HCT116 (cell line): ENCODE measurements at regions not wholly inside any gene's neighbourhood (a gene's known extent, or its start where the extent isn't known, plus 50 kb on each side); places are given as distances from the start of the nearest gene placed in this dataset.
"Not testable (repeated sequence)": the region's sequence is repeated elsewhere in the genome, so short reads cannot be mapped to it uniquely, and the experiment has no call there.

Source experiments
- ATAC-seq: fragments of 200-7000 bp; cut with Tn5 transposase; 2 replicates; pipeline ENCODE4 v1.9.1; 2020; ENCODE audit warnings: mild to moderate bottlenecking, moderate library complexity
- BruUV-seq: library from RNA; stranded (reverse); fragments of 400-500 nt; replicated peaks from 2 replicates; lab custom pipeline; 2021; lab: Mats Ljungman, UMichigan
- CTCF ChIA-PET: fragments of 300-600 bp; sonication (Branson Sonifier 250); formaldehyde crosslinking; loops from one replicate; lab custom pipeline; 2021; ENCODE audit warnings: antibody characterized with exemption; lab: Charles Lee
- POLR2A ChIA-PET: fragments of 300-600, 350-600 bp; sonication (Branson Sonifier 250); formaldehyde crosslinking; loops from one replicate; lab custom pipeline; 2021; ENCODE audit warnings: antibody characterized with exemption; lab: Charles Lee
- RAD21 ChIA-PET, 2 experiments: fragments of 300-600 bp; sonication (Branson Sonifier 250); formaldehyde crosslinking; loops; one replicate each; lab custom pipeline; 2023; ENCODE audit warnings: low total read pairs in 2 of 2; ENCODE audit not compliant: uncharacterized antibody in 2 of 2, unreplicated experiment in 2 of 2, low non-redundant PET in 1 of 2; lab: Charles Lee
- DNase-seq: peaks from one replicate; pipeline ENCODE4 v3.0.0-alpha.2; 2010; ENCODE audit warnings: low read depth, low spot score
- H2AFZ ChIP-seq: fragments of 200-600 bp; shearing (Covaris generic), sonication (generic); 2 replicates; pipeline ENCODE4 v1.6.1; 2017; ENCODE audit warnings: low read depth, mixed run types, mixed read lengths, antibody characterized with exemption, low read length; ENCODE audit not compliant: poor library complexity, severe bottlenecking
- H3K27ac ChIP-seq: 2 replicates; pipeline ENCODE4 v1.5.1; 2012; ENCODE audit warnings: low read depth, low read length
- H3K27me3 ChIP-seq: fragments of 200-600 bp; sonication (generic); 2 replicates; pipeline ENCODE4 v1.6.1; 2016; ENCODE audit warnings: mixed run types, low read length, mixed read lengths; ENCODE audit not compliant: insufficient read depth
- H3K36me3 ChIP-seq, 2 experiments: fragments of 200-500 bp in 1 of 2; fragments of 200-600 bp in 1 of 2; sonication (Bioruptor generic) in 1 of 2; sonication (generic) in 1 of 2; 2 replicates each; pipeline versions ENCODE4 v1.5.1 to v1.6.1; 2014 to 2016; ENCODE audit warnings: low read length in 2 of 2, inconsistent platforms in 1 of 2, mixed read lengths in 1 of 2, mixed run types in 1 of 2; ENCODE audit not compliant: insufficient read depth in 2 of 2, control insufficient read depth in 1 of 2
- H3K4me1 ChIP-seq, 2 experiments: fragments of 200-600 bp in 1 of 2; sonication (generic) in 1 of 2; 2 replicates each; pipeline versions ENCODE4 v1.5.1 to v1.6.1; 2012 to 2017; ENCODE audit warnings: low read length in 2 of 2, inconsistent platforms in 1 of 2, mild to moderate bottlenecking in 1 of 2, mixed read lengths in 1 of 2, mixed run types in 1 of 2, moderate library complexity in 1 of 2; ENCODE audit not compliant: insufficient read depth in 2 of 2, control insufficient read depth in 1 of 2
- H3K4me2 ChIP-seq: fragments of 200-600 bp; sonication (generic); 2 replicates; pipeline ENCODE4 v1.6.1; 2017; ENCODE audit warnings: mixed run types, low read length, mixed read lengths
- H3K4me3 ChIP-seq, 2 experiments: fragments of 200-600 bp in 1 of 2; sonication (generic) in 1 of 2; replicated peaks in 1 of 2; 2 replicates each; pipeline ENCODE4 v1.5.1; 2011 to 2016; ENCODE audit warnings: low read length in 2 of 2, control low read depth in 1 of 2, low read depth in 1 of 2, mild to moderate bottlenecking in 1 of 2, mixed read lengths in 1 of 2, mixed run types in 1 of 2
- H3K79me2 ChIP-seq: fragments of 200-600 bp; sonication (generic); 2 replicates; pipeline ENCODE4 v1.6.1; 2017; ENCODE audit warnings: mild to moderate bottlenecking, mixed run types, low read length, moderate library complexity, mixed read lengths; ENCODE audit not compliant: insufficient read depth
- H3K9ac ChIP-seq: fragments of 200-600 bp; sonication (generic); 2 replicates; pipeline ENCODE4 v1.6.1; 2016; ENCODE audit warnings: low read length, mixed read lengths
- H3K9me2 ChIP-seq: fragments of 200-600 bp; sonication (generic), shearing (Covaris generic); 2 replicates; pipeline ENCODE4 v1.6.1; 2017; ENCODE audit warnings: mixed run types, mild to moderate bottlenecking, moderate library complexity; ENCODE audit not compliant: insufficient read depth
- H3K9me3 ChIP-seq, 2 experiments: fragments of 200-500 bp in 1 of 2; fragments of 200-600 bp in 1 of 2; sonication (Bioruptor generic) in 1 of 2; sonication (generic) in 1 of 2; 2 replicates each; pipeline ENCODE4 v1.6.1; 2014 to 2017; ENCODE audit warnings: low read length in 2 of 2, mixed read lengths in 2 of 2, inconsistent platforms in 1 of 2, low read depth in 1 of 2, mild to moderate bottlenecking in 1 of 2, mixed run types in 1 of 2, moderate library complexity in 1 of 2; ENCODE audit not compliant: control insufficient read depth in 1 of 2, insufficient read depth in 1 of 2
- H4K20me1 ChIP-seq: fragments of 200-600 bp; sonication (generic), shearing (Covaris generic); 2 replicates; pipeline ENCODE4 v1.6.1; 2017; ENCODE audit warnings: mixed run types, mild to moderate bottlenecking, moderate library complexity; ENCODE audit not compliant: insufficient read depth
- RAD21 ChIP-seq: IDR thresholded peaks from 2 replicates; pipeline ENCODE4 v1.6.1; 2012; ENCODE audit warnings: low read depth, mild to moderate bottlenecking
- ZFX ChIP-seq: fragments of 450-650 bp; IDR thresholded peaks from 2 replicates; pipeline ENCODE4 v1.6.1; 2017
- intact Hi-C: fragments of 100-400 bp; cut with micrococcal nuclease; formaldehyde crosslinking; loops from 2 replicates; pipeline ENCODE4 v1.10.0; 2022

DNA sequence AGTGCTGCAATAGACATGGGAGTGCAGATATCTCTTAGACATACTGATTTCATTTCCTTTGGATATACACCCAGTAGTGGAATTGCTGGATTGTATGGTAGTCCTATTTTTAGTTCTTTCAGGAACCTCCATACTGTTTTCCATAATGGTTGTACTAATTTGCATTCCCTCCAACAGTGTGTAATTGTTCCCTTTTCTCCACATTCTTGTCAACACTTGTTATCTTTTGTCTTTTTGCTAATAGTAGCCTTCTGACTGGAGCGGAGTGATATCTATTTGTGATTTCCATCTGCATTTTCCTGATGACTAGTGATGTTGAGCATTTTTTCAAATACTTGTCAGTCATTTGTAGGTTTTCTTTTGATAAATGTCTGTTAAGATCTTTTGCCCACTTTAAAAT lies 128.9 kb downstream of the CTNND1 start (continued):
- TF ChIP-seq RAD21 = no peak
- TF ChIP-seq, all 23 proteins: peak for 0

DNA sequence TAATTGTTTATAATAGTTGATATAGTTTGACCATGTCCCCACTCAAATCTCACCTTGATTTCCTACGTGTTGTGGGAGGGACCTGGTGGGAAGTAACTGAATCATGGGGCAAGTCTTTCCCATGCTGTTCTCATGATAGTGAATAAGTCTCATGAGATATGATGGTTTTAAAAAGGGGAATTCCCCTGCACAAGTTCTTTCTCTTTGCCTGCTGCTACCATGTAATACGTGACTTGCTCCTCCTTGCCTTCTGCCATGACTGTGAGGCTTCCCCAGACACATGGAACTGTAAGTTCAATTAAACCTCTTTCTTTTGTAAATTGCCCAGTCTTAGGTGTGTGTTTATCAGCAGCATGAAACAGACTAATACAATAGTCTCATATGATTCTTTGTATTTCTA lies 130.5 kb upstream of the OR9Q1 start:
- RAD21 ChIA-PET, H2AFZ ChIP-seq, H3K9me2 ChIP-seq, H3K4me2 ChIP-seq, H3K27ac ChIP-seq, BruUV-seq, DNase-seq, intact Hi-C loops, ATAC-seq, H3K27me3 ChIP-seq, H3K9ac ChIP-seq, H3K36me3 ChIP-seq, H4K20me1 ChIP-seq, POLR2A ChIA-PET, CTCF ChIA-PET, H3K4me3 ChIP-seq, H3K4me1 ChIP-seq, H3K79me2 ChIP-seq, H3K9me3 ChIP-seq: not testable (repeated sequence)

DNA sequence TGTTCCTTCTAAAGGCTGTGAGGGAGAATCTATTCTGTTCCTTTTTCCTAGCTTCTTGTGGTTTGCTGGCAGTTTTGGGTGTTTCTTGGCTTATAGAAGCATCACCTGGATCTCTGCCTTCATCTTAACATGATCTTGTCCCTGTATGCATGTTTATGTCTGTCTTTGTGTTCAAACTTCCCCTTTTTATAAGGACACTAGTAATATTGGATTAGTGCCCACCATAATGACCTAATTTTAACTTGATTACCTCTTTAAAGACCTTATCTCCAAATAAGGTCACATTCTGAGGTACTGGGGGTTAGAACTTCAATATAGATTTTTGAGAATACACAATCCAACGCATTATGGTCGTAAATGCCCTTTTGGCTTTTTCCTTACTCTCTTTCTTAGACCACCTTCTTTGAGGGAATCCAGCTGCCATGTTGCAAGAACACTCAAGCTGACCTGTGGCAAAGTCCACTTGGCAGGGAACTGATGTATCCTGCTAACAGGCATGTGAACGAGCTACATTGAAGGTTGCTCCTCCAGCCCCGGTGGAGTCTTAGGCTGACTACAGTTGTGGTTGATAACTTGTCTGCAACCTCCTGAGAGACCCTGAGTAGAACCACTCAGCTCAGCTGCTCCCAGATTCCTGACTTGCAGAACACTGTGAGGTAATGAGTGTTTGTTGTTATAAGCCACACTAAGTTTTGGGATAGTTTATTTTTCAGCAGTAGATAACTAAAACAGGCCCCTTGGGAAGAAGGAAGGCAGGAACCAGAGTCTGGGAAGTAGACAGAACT lies 127.1 kb upstream of the OR9Q1 start:
- ChIA-PET POLR2A (no interaction called here), CTCF (no interaction called here), RAD21 (no interaction called here)
- H3K27ac ChIP-seq = no peak overlapping the region
- no peaks in the 10 kb centered on the region for H3K79me2 ChIP-seq
- peaks cover 0 to 4% of the 10 kb centered on the region in 2 experiments; a peak in 1 of 4 replicates for H3K4me1 ChIP-seq
- H3K9ac ChIP-seq = no peak overlapping the region
- H3K4me3 ChIP-seq = no peak overlapping the region
- H3K27me3 ChIP-seq = no peaks in the 10 kb centered on the region
- intact Hi-C loops = no loop called here
- no peak for TF ChIP-seq ZFX
- H3K9me3 ChIP-seq = no peaks in the 10 kb centered on the region
- H2AFZ ChIP-seq = no peak overlapping the region
- H3K36me3 ChIP-seq = no peaks in the 10 kb centered on the region
- BruUV-seq = no TSS peak
- no peak overlapping the region for H3K4me2 ChIP-seq
- DNase-seq = no peak
- ATAC-seq = no peak
- H3K9me2 ChIP-seq = no peaks in the 10 kb centered on the region
- H4K20me1 ChIP-seq = no peaks in the 10 kb centered on the region
